GM19238 (cell line): ENCODE measurements at regions not wholly inside any gene's neighbourhood (a gene's known extent, or its start where the extent isn't known, plus 50 kb on each side); places are given as distances from the start of the nearest gene placed in this dataset.

ENCODE experiments used
- DNase-seq: peaks from one replicate; pipeline ENCODE4 v3.0.0; 2011; ENCODE audit warnings: low spot score; ENCODE audit not compliant: insufficient read length

- no peak for DNase-seq
Measured at GRCh38 chr12:61011767-61012423, 1248.3 kb upstream of the USP15 start.

DNA sequence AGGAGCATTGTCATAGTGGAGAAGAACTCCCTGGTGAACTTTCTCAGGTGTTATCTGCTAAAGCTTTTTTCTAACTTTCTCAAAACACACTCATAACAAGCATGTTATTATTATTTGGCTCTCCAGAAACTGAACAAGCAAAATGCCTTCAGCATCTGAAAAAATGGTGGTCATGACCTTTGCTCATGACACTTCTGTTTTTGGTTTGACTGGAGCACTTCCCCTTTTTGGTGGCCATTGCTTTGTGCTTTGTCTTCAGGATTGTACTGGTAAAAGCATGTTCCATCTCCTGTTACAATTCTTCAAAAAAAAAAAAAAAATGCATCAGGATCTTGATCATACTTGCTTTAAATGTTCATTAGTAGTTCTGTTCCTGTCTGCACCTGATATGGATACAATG, 1241.6 kb upstream of the USP15 start:
- DNase-seq: no peak

DNA sequence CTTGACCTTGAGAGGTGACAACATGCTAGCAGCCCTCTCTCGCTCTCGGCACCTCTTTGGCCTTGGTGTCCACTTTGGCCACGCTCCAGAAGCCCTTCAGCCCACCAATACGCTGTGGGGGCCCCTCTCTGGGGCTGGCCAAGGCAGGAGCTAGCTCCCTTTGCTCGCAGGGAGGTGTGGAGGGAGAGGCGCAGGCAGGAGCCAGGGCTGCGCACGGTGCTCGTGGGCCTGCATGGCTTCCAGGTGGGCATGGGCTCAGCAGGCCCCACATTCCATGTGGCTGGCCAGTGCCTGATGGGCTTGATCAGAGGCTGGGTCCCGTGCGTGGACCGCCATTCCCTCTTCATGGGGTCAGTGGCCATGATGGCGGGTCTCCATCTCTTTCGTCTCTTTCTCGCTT, 1237.0 kb upstream of the USP15 start:
- DNase-seq: no peak

DNA sequence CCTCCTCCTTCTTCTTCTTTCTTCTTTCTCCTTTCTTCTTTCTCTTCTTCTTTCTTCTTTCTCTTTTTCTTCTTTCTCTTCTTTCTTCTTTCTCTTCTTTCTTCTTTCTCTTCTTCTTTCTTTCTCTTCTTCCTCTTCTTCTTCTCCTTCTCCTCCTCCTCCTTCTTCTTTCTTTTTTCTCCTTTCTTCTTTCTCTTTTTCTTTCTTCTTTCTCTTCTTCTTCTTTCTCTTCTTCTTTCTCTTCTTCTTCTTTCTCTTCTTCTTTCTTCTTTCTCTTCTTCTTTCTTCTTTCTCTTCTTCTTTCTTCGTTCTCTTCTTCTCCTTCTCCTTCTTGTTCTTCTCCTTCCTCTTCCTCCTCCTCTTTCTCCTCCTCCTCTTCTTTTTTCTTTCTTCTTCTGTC, 1230.7 kb upstream of the USP15 start:
- no peak for DNase-seq

DNA sequence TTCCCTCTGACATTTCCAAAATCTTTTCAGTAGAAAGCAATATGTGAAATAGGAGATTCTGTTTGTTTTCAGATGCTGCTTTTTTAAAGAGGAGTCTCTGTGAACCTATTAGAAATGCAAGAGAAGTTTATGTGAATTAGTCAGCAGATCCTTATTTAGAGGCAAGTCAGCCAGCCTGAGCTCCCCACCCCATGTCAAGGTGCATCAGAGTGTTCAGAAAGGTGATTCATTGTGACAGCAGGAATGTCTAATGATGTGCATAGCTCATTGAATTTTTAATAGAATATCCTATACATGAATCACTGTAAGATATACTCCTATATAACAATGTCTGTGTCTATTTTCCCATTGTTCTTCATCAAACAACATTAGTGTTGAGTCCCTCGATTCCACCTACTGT, 1222.4 kb upstream of the USP15 start:
- DNase-seq: no peak

DNA sequence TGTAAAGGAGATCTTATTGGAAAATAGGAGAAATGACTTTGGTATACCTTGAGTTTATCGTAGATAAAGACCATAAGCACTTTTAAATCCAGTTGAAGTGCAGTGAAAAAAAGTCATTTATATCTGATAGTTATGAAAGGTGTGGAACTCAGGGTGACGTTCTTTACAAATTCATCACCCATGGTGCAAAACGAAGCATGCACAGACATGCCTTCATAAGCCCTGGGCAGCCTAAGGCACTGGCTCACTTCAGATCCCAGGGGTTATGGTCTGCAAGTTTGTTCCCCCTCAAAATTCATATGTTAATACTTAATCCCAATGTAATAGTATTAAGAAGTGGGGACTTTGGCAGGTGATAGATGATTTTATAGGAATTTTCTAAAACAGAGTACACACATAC, 1216.4 kb upstream of the USP15 start:
- no peak for DNase-seq

- no peak for DNase-seq
Measured at GRCh38 chr12:61044766-61045165, 1215.4 kb upstream of the USP15 start.

- no peak for DNase-seq
Measured at GRCh38 chr12:61070640-61071414, 1189.4 kb upstream of the USP15 start.

DNA sequence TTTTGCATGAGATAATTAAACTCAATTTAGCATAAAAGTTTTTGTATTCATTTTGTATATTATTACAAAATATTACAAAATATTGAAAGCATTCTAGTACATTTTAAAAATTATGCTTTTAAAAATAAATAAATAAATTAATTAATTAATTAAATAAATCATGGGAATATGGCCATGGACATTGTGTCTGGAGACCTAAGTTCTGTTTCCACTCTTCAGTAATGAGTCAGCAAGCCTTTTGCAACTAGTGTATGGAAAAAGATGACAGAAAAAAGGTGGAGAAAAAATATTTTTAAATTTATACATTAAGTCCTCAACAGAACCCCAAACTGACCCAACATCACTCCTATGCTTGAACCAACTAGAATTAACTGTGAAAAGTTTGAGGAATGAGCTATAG, 1187.5 kb upstream of the USP15 start:
- DNase-seq: no peak

DNA sequence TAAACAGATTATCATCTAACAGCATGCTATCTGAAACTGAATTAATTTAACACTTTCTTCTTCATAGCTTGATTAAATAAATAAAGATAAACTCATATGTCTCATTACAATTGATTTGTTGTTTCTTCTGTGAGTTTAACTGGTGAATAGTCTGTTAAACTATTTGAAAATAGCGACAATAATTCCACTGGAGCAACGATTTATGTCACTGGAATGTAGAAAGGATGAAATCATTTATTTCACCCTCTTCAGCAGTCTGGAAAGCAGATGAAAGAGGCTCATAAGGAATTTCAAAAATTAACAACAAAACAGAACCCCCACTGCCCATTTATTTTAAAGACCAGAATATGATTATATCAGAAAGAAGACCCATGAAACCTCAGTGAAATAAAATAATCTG, 1165.1 kb upstream of the USP15 start:
- no peak for DNase-seq

- no peak for DNase-seq
Measured at GRCh38 chr12:61098031-61098580, 1162.1 kb upstream of the USP15 start.

- DNase-seq: no peak
Measured at GRCh38 chr12:61107118-61107517, 1153.1 kb upstream of the USP15 start.

DNA sequence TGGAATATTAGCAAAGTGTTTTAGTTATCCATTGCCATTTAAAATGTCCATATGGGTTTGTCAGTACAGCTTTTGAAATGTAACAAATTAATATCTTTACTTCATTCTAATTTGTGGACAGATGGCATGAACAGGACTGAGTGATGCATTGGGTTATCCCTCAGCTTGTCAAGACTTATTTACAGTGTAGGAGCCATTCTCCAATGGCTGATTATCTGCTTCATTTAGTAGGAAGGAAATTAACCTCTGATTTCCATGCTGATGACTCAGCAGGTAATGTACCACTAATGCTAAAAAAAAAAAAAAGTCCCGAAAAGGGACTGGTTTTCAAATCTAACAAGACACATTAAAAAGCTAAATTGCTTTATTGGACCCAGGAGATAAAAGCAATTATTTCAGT, 1149.0 kb upstream of the USP15 start:
- no peak for DNase-seq

- DNase-seq: no peak
Measured at GRCh38 chr12:61137677-61138414, 1122.4 kb upstream of the USP15 start.

DNA sequence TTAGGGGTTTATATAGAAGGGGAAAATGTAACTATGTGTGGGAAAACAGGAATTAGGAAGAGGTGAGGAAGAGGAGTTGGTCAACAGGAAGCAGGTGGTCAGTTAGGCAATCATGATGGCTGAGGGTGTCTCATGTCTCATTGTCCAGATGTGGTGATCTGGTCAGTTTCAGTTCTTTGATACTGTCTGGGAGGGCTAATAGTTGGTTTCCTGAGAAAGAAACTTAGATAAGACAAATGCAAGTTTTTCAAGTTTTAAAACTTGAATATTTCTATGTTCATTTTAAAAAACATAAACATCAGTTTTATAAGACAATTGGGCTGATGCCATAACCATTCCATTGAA, 1121.8 kb upstream of the USP15 start:
- DNase-seq: no peak

DNA sequence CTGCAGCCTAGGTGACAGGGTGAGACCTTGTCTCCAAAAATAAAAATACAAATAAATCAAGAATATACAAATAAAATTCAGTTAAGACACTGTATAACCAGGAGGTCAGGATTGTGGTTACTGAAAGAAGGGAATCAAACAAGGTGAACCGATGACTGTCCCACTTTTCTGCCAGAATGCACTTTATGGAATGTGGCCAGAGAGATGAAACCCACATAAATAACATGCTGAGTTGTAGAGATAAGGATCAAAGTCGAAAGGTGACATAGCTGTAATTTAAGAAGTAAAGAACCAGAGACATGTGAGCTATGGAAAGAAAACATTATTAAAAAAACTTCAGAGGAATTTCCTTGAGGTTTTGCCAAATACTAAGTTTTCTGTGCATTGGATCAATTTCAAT, 1098.2 kb upstream of the USP15 start:
- no peak for DNase-seq

DNA sequence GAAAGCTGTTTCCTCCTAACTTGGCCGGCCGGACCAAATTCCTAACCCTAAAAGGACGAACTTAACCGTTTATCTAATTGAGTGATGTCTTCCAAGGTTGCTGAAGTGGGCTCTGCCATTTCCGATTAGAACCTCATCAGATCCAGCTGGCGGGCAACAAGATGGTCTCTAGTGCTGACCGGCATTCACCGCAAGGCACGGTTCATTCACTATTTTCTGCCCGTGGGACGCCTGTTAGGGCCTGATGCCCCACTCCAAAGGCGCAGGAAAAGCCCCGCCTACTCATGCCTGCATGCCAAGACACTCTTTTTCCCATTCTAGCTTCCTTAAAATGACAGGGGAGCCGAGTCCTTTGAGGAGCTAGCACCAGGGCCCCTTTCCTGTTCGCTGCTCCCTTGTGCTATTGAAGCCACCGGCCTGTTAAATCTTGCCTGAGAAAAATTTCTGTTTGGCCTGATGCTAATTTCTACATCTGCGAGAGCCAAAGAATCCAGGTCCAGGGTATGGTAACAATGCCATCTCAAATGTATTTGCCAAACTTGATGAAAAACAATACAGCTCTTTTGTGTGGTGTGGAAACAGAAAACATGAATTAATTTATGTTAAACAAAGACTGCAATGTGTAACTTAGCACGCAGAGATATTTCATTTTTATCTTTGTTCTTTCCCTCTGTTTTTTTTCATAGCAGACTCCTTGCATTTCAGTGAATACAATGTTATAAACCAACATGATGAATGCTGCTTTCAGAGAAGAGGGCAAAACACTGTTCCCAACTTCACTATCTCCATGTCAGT, 1071.2 kb upstream of the USP15 start:
- no peak for DNase-seq

GRCh38 chr12:61213646-61214045, 1046.6 kb upstream of the USP15 start:
- DNase-seq: no peak

- DNase-seq: no peak
Measured at GRCh38 chr12:61220337-61220736, 1039.9 kb upstream of the USP15 start.

GRCh38 chr12:61232040-61232439, 1028.2 kb upstream of the USP15 start:
- no peak for DNase-seq

GRCh38 chr12:61250303-61250702, 1009.9 kb upstream of the USP15 start:
- no peak for DNase-seq

DNA sequence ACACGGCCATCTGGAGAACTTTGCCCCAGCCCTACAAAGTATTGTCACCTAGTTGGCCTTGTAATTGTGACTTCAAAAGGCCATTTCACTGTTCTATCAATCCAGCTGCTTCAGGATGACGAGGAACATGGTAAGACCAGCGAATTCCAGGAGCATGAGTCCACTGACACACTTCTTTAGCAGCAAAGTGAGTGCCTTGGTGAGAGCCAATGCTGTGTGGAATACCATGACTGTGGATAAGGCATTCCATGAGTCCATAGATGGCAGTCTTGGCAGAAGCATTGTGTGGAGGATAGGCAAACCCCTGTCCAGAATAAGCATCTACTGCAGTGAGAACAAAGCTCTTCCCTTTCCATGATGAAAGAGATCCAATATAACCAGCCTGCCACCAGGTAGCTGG, 1009.1 kb upstream of the USP15 start:
- DNase-seq: no peak
